Fibroblast of lung (primary cell): ENCODE measurements at regions not wholly inside any gene's neighbourhood (a gene's known extent, or its start where the extent isn't known, plus 50 kb on each side); places are given as distances from the start of the nearest gene placed in this dataset.

Source experiments
- CTCF ChIP-seq, 2 donors: IDR thresholded peaks in 1 of 2; conservative IDR thresholded peaks in 1 of 2; 1 replicate in 1 of 2; 2 replicates in 1 of 2; pipeline ENCODE4 v1.5.1; 2011 to 2012; ENCODE audit warnings: low read length in 2 of 2, control low read depth in 1 of 2, inconsistent platforms in 1 of 2, low read depth in 1 of 2, mild to moderate bottlenecking in 1 of 2
- EZH2 ChIP-seq: IDR thresholded peaks from 2 replicates; pipeline ENCODE4 v1.5.1; 2012; ENCODE audit warnings: low read length, control low read depth, mild to moderate bottlenecking; ENCODE audit errors: missing control alignments

- TF ChIP-seq CTCF (conservative IDR thresholded peaks at IDR 0.05 in 1 of 2, IDR thresholded peaks at IDR 0.05 in 1 of 2; ENCODE audit: low read depth in 1 of 2, low read length in 2 of 2), result no peak
- TF ChIP-seq EZH2, result no peak
These were observed 347.9 kb downstream of the LTN1 start for GRCh38 chr21:28644762-28645161.
